OCI-LY7 (cell line): ENCODE measurements at regions not wholly inside any gene's neighbourhood (a gene's known extent, or its start where the extent isn't known, plus 50 kb on each side); places are given as distances from the start of the nearest gene placed in this dataset.

Experiments
- CTCF ChIP-seq: fragments of 200-600 bp; sonication (generic); conservative IDR thresholded peaks from 2 replicates; pipeline ENCODE4 v1.5.1; 2014; ENCODE audit warnings: mild to moderate bottlenecking, antibody characterized with exemption, low read length, moderate library complexity, mixed read lengths
- EZH2phosphoT487 ChIP-seq: fragments of 200-600 bp; sonication (generic); IDR thresholded peaks from 2 replicates; pipeline ENCODE4 v1.6.1; 2018; ENCODE audit warnings: low read depth, borderline replicate concordance, mild to moderate bottlenecking, mixed run types, antibody characterized with exemption, low read length, moderate library complexity, mixed read lengths

- TF ChIP-seq CTCF = no peak
- TF ChIP-seq EZH2phosphoT487 = no peak
Observed at GRCh38 chr6:40822619-40823018, 216.4 kb downstream of the UNC5CL start.
